OCI-LY3 (cell line): ENCODE measurements at regions not wholly inside any gene's neighbourhood (a gene's known extent, or its start where the extent isn't known, plus 50 kb on each side); places are given as distances from the start of the nearest gene placed in this dataset.

Source experiments
- CTCF ChIP-seq: fragments of 200-600, 300-600 bp; sonication (generic); IDR thresholded peaks from 2 replicates; pipeline ENCODE4 v1.5.1; 2014; ENCODE audit warnings: antibody characterized with exemption, low read length, low read depth
- EZH2phosphoT487 ChIP-seq: fragments of 200-600 bp; shearing (Covaris generic); IDR thresholded peaks from 2 replicates; pipeline ENCODE4 v1.6.1; 2018; ENCODE audit warnings: antibody characterized with exemption, mixed run types, low read depth

GRCh38 chr14:84112589-84112988 is 1417.4 kb upstream of the FLRT2 start:
- TF ChIP-seq CTCF (no peak), EZH2phosphoT487 (no peak)
